Lung (tissue), 11 donors: ENCODE measurements at regions not wholly inside any gene's neighbourhood (a gene's known extent, or its start where the extent isn't known, plus 50 kb on each side); places are given as distances from the start of the nearest gene placed in this dataset.
A peak's percentile ranks its signal among the peaks of the same experiment; 100 is the strongest.

Source experiments
- ATAC-seq: fragments of 200-7000 bp; cut with Tn5 transposase; one replicate; pipeline ENCODE4 v1.9.1; 2020; ENCODE audit warnings: moderate number of reproducible peaks; ENCODE audit not compliant: insufficient read depth, low FRiP score
- DNase-seq, 3 donors: peaks; one replicate each; pipeline ENCODE4 v3.0.0-alpha.2; 2013 to 2017
- H3K27ac ChIP-seq, 2 donors: one replicate each; pipeline ENCODE4 v1.5.1; 2013; ENCODE audit warnings: mild to moderate bottlenecking in 2 of 2, moderate library complexity in 2 of 2, control low read depth in 1 of 2, inconsistent platforms in 1 of 2, low read depth in 1 of 2, low read length in 1 of 2
- H3K27me3 ChIP-seq, 3 donors: one replicate each; pipeline ENCODE4 v1.5.1; 2013; ENCODE audit warnings: low read length in 2 of 3; ENCODE audit not compliant: control insufficient read depth in 3 of 3, insufficient read depth in 3 of 3
- H3K36me3 ChIP-seq, 4 donors: one replicate each; pipeline ENCODE4 v1.5.1; 2013; ENCODE audit warnings: low read length in 4 of 4, mild to moderate bottlenecking in 1 of 4, moderate library complexity in 1 of 4; ENCODE audit not compliant: control insufficient read depth in 4 of 4, insufficient read depth in 4 of 4
- H3K4me1 ChIP-seq, 5 donors: one replicate each; pipeline ENCODE4 v1.5.1; 2013; ENCODE audit warnings: low read length in 5 of 5, mild to moderate bottlenecking in 2 of 5, moderate library complexity in 1 of 5; ENCODE audit not compliant: control insufficient read depth in 5 of 5, insufficient read depth in 5 of 5
- H3K4me3 ChIP-seq: one replicate; pipeline ENCODE4 v1.5.1; 2013; ENCODE audit warnings: mild to moderate bottlenecking, control low read depth, moderate library complexity
- H3K9ac ChIP-seq, 2 donors: one replicate each; pipeline ENCODE4 v1.5.1; 2013; ENCODE audit warnings: low read length in 2 of 2, control low read depth in 1 of 2; ENCODE audit not compliant: insufficient read depth in 1 of 2
- H3K9me3 ChIP-seq, 4 donors: one replicate each; pipeline ENCODE4 v1.5.1; 2013; ENCODE audit warnings: low read length in 3 of 4, mild to moderate bottlenecking in 1 of 4, moderate library complexity in 1 of 4; ENCODE audit not compliant: control insufficient read depth in 4 of 4, insufficient read depth in 3 of 4
- WGBS, 2 donors: extraction: QIAGEN DNeasy Blood & Tissue Kit; methylation state at CpG; one replicate each; pipeline ENCODE4 v1.1.7; 2013; 5-methylcytosine and 5-hydroxymethylcytosine counted together
- TF ChIP-seq, protein P1 (sequence below): IDR thresholded peaks from 2 replicates; pipeline ENCODE4 v1.5.1; 2012; ENCODE audit warnings: mild to moderate bottlenecking; ENCODE audit errors: control extremely low read depth, extremely low read depth
- donor health status: control.
- donor health status: control.
- donor health status: Bipolar disorder and iron deficiency.
- donor health status: healthy.
- donor health status: DM: yes; HTN: yes; CAD: no.

DNA sequence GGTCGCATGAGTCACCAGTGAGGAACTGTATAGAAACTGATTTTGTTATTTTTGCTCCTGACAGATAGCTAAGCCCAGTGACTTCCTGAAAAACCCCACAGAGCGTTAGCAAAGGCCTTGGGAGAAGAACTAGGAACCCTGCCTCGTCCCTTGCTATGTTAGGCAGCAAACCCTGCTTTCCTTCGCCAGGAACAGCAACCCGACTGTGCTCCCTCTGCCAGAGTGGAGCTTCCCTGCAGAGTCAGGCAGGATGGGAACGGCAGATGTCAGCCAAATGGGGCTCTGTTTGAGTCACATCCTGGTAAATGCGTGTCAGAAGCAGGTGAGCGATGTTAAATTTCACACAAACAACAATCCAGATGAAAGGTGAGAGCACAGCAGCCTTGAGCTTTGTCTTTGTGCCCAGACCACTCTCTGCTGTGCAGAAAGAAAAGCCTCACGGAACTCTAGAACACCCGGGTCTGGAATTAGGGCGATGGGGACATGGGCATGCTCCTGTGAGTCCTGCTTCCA lies 186.6 kb downstream of the ADAMTS15 start:
- Histone ChIP-seq H3K4me3 (no peak overlapping the region), H3K36me3 (no peaks in the 10 kb centered on the region), H3K4me1 (peaks cover 0 to 49% (median 29%) of the 10 kb centered on the region in 5 donors), H3K9me3 (no peaks in the 10 kb centered on the region), H3K27me3 (no peaks in the 10 kb centered on the region), H3K9ac (peak overlapping the region in 1 of 2 donors; percentile 24), H3K27ac (no peak overlapping the region)
- WGBS, 2 donors: 57 to 59% methylated on average over 11 of the region's 11 CpGs
- ATAC-seq: no peak
- DNase-seq: peak in 2 of 3 donors; percentile 28 to 54
- TF ChIP-seq, protein P1, sequence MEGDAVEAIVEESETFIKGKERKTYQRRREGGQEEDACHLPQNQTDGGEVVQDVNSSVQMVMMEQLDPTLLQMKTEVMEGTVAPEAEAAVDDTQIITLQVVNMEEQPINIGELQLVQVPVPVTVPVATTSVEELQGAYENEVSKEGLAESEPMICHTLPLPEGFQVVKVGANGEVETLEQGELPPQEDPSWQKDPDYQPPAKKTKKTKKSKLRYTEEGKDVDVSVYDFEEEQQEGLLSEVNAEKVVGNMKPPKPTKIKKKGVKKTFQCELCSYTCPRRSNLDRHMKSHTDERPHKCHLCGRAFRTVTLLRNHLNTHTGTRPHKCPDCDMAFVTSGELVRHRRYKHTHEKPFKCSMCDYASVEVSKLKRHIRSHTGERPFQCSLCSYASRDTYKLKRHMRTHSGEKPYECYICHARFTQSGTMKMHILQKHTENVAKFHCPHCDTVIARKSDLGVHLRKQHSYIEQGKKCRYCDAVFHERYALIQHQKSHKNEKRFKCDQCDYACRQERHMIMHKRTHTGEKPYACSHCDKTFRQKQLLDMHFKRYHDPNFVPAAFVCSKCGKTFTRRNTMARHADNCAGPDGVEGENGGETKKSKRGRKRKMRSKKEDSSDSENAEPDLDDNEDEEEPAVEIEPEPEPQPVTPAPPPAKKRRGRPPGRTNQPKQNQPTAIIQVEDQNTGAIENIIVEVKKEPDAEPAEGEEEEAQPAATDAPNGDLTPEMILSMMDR: no peak

- Histone ChIP-seq H3K4me3 (no peak overlapping the region), H3K9ac (peak overlapping the region in 1 of 2 donors; percentile 29), H3K4me1 (peaks cover 0 to 49% (median 29%) of the 10 kb centered on the region in 5 donors), H3K27me3 (no peaks in the 10 kb centered on the region), H3K9me3 (no peaks in the 10 kb centered on the region), H3K27ac (peak overlapping the region in 1 of 2 donors; percentile 74), H3K36me3 (no peaks in the 10 kb centered on the region)
- TF ChIP-seq, protein P1: no peak
- 71 to 81% methylated on average over 5 of the region's 5 CpGs for WGBS, 2 donors
- DNase-seq (peak in 2 of 3 donors; percentile 43 to 61), ATAC-seq (no peak)
These were observed 187.6 kb downstream of the ADAMTS15 start for GRCh38 chr11:130635937-130636630.

DNA sequence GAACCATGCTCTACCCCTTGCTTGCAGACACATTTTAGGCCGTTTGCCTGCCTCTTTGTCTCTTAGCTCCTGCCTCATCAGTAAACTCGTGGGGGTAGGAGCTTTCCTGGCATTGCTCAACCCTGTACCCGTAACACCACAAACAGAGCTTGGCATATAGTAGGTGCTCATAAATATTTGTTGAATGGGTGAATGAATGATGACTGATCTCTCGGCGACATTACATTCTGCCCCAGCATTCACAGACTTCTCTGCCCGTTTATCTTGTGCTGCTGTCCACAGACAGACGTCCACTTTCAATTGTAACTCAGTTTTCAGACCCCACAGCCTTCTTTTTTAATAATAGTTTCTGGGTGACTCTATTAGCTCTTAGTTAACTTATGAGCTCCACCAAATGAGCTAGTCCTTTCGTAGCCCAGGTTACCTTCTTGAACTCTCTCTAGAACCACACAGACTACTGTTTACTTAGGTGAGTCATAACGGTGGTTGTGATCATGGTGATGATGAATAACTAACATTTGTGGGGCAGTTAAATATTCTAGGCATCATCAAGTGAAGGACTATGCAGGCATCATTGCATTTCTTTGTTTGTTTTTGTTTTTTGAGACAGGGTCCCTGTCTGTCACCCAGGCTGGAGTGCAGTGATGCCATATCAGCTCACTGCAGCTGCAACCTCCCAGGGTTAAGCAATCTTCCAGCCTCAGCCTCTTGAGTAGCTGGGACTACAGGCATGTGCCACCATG lies 188.4 kb downstream of the ADAMTS15 start:
- no peaks in the 10 kb centered on the region for H3K9me3 ChIP-seq
- peaks cover 0 to 51% (median 29%) of the 10 kb centered on the region in 5 donors for H3K4me1 ChIP-seq
- TF ChIP-seq, protein P1: no peak
- H3K27ac ChIP-seq: peak overlapping the region in 1 of 2 donors; percentile 74
- peak; percentile 43 for ATAC-seq
- WGBS, 2 donors: 53 to 72% methylated on average over 9 of the region's 9 CpGs
- H3K4me3 ChIP-seq: no peak overlapping the region
- H3K9ac ChIP-seq: peak overlapping the region in 1 of 2 donors; percentile 29
- peak in 1 of 3 donors; percentile 35 for DNase-seq
- H3K36me3 ChIP-seq: no peaks in the 10 kb centered on the region
- H3K27me3 ChIP-seq: no peaks in the 10 kb centered on the region
